Testis (tissue), 2 donors: ENCODE measurements at regions not wholly inside any gene's neighbourhood (a gene's known extent, or its start where the extent isn't known, plus 50 kb on each side); places are given as distances from the start of the nearest gene placed in this dataset.

Source experiments
- DNase-seq: peaks from one replicate; pipeline ENCODE4 v3.0.0-alpha.2; 2019
- H3K27ac ChIP-seq, 2 donors: fragments of 200-600 bp; sonication (generic); one replicate each; pipeline ENCODE4 v1.5.1; 2019
- H3K27me3 ChIP-seq: fragments of 200-600 bp; sonication (generic); one replicate; pipeline ENCODE4 v1.5.1; 2019
- H3K36me3 ChIP-seq: fragments of 200-600 bp; sonication (generic); one replicate; pipeline ENCODE4 v1.5.1; 2017; ENCODE audit warnings: low read depth; ENCODE audit errors: missing control alignments
- H3K4me1 ChIP-seq: fragments of 200-600 bp; sonication (generic); one replicate; pipeline ENCODE4 v1.5.1; 2019
- H3K4me3 ChIP-seq, 2 donors: fragments of 200-600 bp; sonication (generic); one replicate each; pipeline ENCODE4 v1.5.1; 2017 to 2019
- H3K9me3 ChIP-seq: fragments of 200-600 bp; sonication (generic); one replicate; pipeline ENCODE4 v1.5.1; 2017
- CTCF ChIP-seq, 3 experiments: fragments of 450-650 bp in 2 of 3; fragments of 200-600 bp in 1 of 3; sonication (generic) in 1 of 3; IDR thresholded peaks; one replicate each; pipeline ENCODE4 v1.5.1; 2016 to 2019; ENCODE audit warnings: antibody characterized with exemption in 3 of 3, mild to moderate bottlenecking in 2 of 3, moderate library complexity in 1 of 3
- POLR2A ChIP-seq: fragments of 450-650 bp; IDR thresholded peaks from one replicate; pipeline ENCODE4 v1.6.1; 2017; ENCODE audit warnings: antibody characterized with exemption, mild to moderate bottlenecking, moderate library complexity
- WGBS, 2 donors: methylation state at CpG; one replicate each; pipeline ENCODE4 v1.1.5; 2018; 5-methylcytosine and 5-hydroxymethylcytosine counted together
- intact Hi-C: fragments of 100-400 bp; cut with DNase I; formaldehyde crosslinking; loops from one replicate; pipeline ENCODE4 v1.15.1; 2023; ENCODE audit warnings: low total_unique reads

- Histone ChIP-seq H3K4me3 (no peak overlapping the region), H3K36me3 (no peaks in the 10 kb centered on the region), H3K27ac (no peak overlapping the region), H3K4me1 (no peaks in the 10 kb centered on the region), H3K27me3 (no peaks in the 10 kb centered on the region), H3K9me3 (no peaks in the 10 kb centered on the region)
- intact Hi-C loops: no loop called here
- DNase-seq: no peak
- TF ChIP-seq CTCF (IDR thresholded peaks at IDR 0.05) (no peak), POLR2A (no peak)
- WGBS, 2 donors: 74 to 80% methylated on average over 14 to 15 of the region's 15 CpGs
Measured at GRCh38 chr12:65720136-65721130, 103.8 kb upstream of the HMGA2 start.

GRCh38 chr12:65721541-65722190 lies 102.6 kb upstream of the HMGA2 start:
- WGBS, 2 donors: 93 to 94% methylated on average over 3 of the region's 3 CpGs
- H3K36me3 ChIP-seq: no peaks in the 10 kb centered on the region
- TF ChIP-seq CTCF (IDR thresholded peaks at IDR 0.05): no peak
- no peak for TF ChIP-seq POLR2A
- no peak for DNase-seq
- no peaks in the 10 kb centered on the region for H3K9me3 ChIP-seq
- intact Hi-C loops: no loop called here
- H3K27me3 ChIP-seq: no peaks in the 10 kb centered on the region
- no peak overlapping the region for H3K4me3 ChIP-seq
- no peaks in the 10 kb centered on the region for H3K4me1 ChIP-seq
- H3K27ac ChIP-seq: no peak overlapping the region

GRCh38 chr12:65725376-65725775 lies 98.9 kb upstream of the HMGA2 start:
- intact Hi-C loops: no loop called here
- DNase-seq: no peak
- TF ChIP-seq POLR2A: no peak
- TF ChIP-seq CTCF (IDR thresholded peaks at IDR 0.05): no peak
- no peak overlapping the region for H3K27ac ChIP-seq
- H3K9me3 ChIP-seq: no peaks in the 10 kb centered on the region
- no peaks in the 10 kb centered on the region for H3K27me3 ChIP-seq
- H3K4me1 ChIP-seq: no peaks in the 10 kb centered on the region
- H3K36me3 ChIP-seq: no peaks in the 10 kb centered on the region
- H3K4me3 ChIP-seq: no peak overlapping the region
- WGBS, 2 donors: 85 to 96% methylated on average over 2 of the region's 2 CpGs

GRCh38 chr12:65728455-65728847 lies 95.8 kb upstream of the HMGA2 start:
- no peak for TF ChIP-seq CTCF (IDR thresholded peaks at IDR 0.05)
- TF ChIP-seq POLR2A: no peak
- intact Hi-C loops: no loop called here
- no peaks in the 10 kb centered on the region for H3K4me1 ChIP-seq
- no peaks in the 10 kb centered on the region for H3K36me3 ChIP-seq
- no peaks in the 10 kb centered on the region for H3K27me3 ChIP-seq
- no peak for DNase-seq
- 26 to 28% methylated on average over 6 of the region's 6 CpGs for WGBS, 2 donors
- peak overlapping the region in 1 of 2 donors; percentile 48 for H3K4me3 ChIP-seq
- H3K27ac ChIP-seq: no peak overlapping the region
- no peaks in the 10 kb centered on the region for H3K9me3 ChIP-seq
